Mucosa of descending colon (tissue), 3 donors: ENCODE measurements at regions not wholly inside any gene's neighbourhood (a gene's known extent, or its start where the extent isn't known, plus 50 kb on each side); places are given as distances from the start of the nearest gene placed in this dataset.

Experiments
- ATAC-seq: fragments of 200-7000 bp; cut with Tn5 transposase; one replicate; pipeline ENCODE4 v1.9.1; 2020; ENCODE audit warnings: mild to moderate bottlenecking, moderate library complexity
- DNase-seq, 3 donors: peaks; one replicate each; pipeline ENCODE4 v3.0.0-alpha.2; 2020
- H3K36me3 ChIP-seq: fragments of 200-600 bp; one replicate; pipeline ENCODE4 v1.8.0; 2021; ENCODE audit warnings: low read depth, mild to moderate bottlenecking
- H3K4me1 ChIP-seq: fragments of 200-600 bp; one replicate; pipeline ENCODE4 v1.8.0; 2021; ENCODE audit warnings: low read depth, mild to moderate bottlenecking
- H3K4me3 ChIP-seq: fragments of 200-600 bp; one replicate; pipeline ENCODE4 v1.8.0; 2021; ENCODE audit warnings: mild to moderate bottlenecking
- H3K9me3 ChIP-seq: fragments of 200-600 bp; one replicate; pipeline ENCODE4 v1.8.0; 2021; ENCODE audit warnings: mild to moderate bottlenecking
- CTCF ChIP-seq: fragments of 200-600 bp; IDR thresholded peaks from one replicate; pipeline ENCODE4 v1.8.0; 2022; ENCODE audit warnings: antibody characterized with exemption, mild to moderate bottlenecking
- intact Hi-C, 2 donors: fragments of 100-400 bp; cut with DNase I in 1 of 2; cut with micrococcal nuclease in 1 of 2; formaldehyde crosslinking; loops; one replicate each; pipeline versions ENCODE4 v1.11.0 to v1.11.1; 2022; cut with DNase I, micrococcal nuclease
- donor health status: DM: no; HTN: no; CAD: no; lungs with moderate emphysema.
- donor health status: DM: no; HTN: no; CAD: no.
- donor health status: DM: no; HTN: yes; CAD: no.

GRCh38 chr5:175096469-175097165, 347.4 kb downstream of the DRD1 start:
- no peaks in the 10 kb centered on the region for H3K36me3 ChIP-seq
- no peaks in the 10 kb centered on the region for H3K4me1 ChIP-seq
- H3K4me3 ChIP-seq, result no peak overlapping the region
- ATAC-seq (no peak), DNase-seq (no peak)
- H3K9me3 ChIP-seq, result no peaks in the 10 kb centered on the region
- intact Hi-C loops, result no loop called here
- TF ChIP-seq CTCF, result no peak

- intact Hi-C loops, result no loop called here
- Histone ChIP-seq H3K36me3 (no peaks in the 10 kb centered on the region), H3K4me3 (no peak overlapping the region), H3K9me3 (no peaks in the 10 kb centered on the region), H3K4me1 (no peaks in the 10 kb centered on the region)
- no peak for TF ChIP-seq CTCF
- DNase-seq (no peak), ATAC-seq (no peak)
Observed at GRCh38 chr5:175094461-175094860, 349.5 kb downstream of the DRD1 start.

- no peak for DNase-seq
- Histone ChIP-seq H3K4me3 (no peak overlapping the region), H3K4me1 (no peaks in the 10 kb centered on the region), H3K36me3 (no peaks in the 10 kb centered on the region), H3K9me3 (no peaks in the 10 kb centered on the region)
- TF ChIP-seq CTCF, result no peak
- intact Hi-C loops, result no loop called here
- ATAC-seq, result no peak
Observed at GRCh38 chr5:175092691-175093090, 351.3 kb downstream of the DRD1 start.

GRCh38 chr5:175088963-175089362, 355.0 kb downstream of the DRD1 start:
- TF ChIP-seq CTCF, result no peak
- Histone ChIP-seq H3K4me3 (no peak overlapping the region), H3K36me3 (no peaks in the 10 kb centered on the region), H3K4me1 (no peaks in the 10 kb centered on the region), H3K9me3 (no peaks in the 10 kb centered on the region)
- DNase-seq, result no peak
- ATAC-seq, result no peak
- intact Hi-C loops, result no loop called here

- Histone ChIP-seq H3K9me3 (no peaks in the 10 kb centered on the region), H3K4me1 (no peaks in the 10 kb centered on the region), H3K36me3 (no peaks in the 10 kb centered on the region), H3K4me3 (no peak overlapping the region)
- no peak for DNase-seq
- no peak for TF ChIP-seq CTCF
- ATAC-seq, result no peak
- intact Hi-C loops, result no loop called here
Observed at GRCh38 chr5:175082866-175083590, 358.6 kb downstream of the MSX2 start.
